ENCODE measurements at regions not wholly inside any gene's neighbourhood (a gene's known extent, or its start where the extent isn't known, plus 50 kb on each side); places are given as distances from the start of the nearest gene placed in this dataset.

- Histone ChIP-seq H3F3A (ENCODE audit: insufficient read depth) (no peaks in the 10 kb centered on the region), H3K4me3 (no peak overlapping the region), H3K27ac (no peak overlapping the region), H3K9me2 (ENCODE audit: insufficient read depth) (no peaks in the 10 kb centered on the region), H3K79me2 (ENCODE audit: insufficient read depth) (no peaks in the 10 kb centered on the region), H2AFZ (no peak overlapping the region), H3K4me2 (ENCODE audit: unreplicated experiment) (no peak overlapping the region), H3K27me3 (replicated peaks; ENCODE audit: insufficient read depth) (peaks cover 23% of the 10 kb centered on the region), H3K9ac (no peak overlapping the region), H3K9me3 (ENCODE audit: low read depth) (no peaks in the 10 kb centered on the region), H3K36me3 (ENCODE audit: low read depth) (no peaks in the 10 kb centered on the region), H4K20me1 (ENCODE audit: insufficient read depth) (no peaks in the 10 kb centered on the region), H3K4me1 (ENCODE audit: insufficient read depth) (no peaks in the 10 kb centered on the region)
- TF ChIP-seq EZH2 (IDR thresholded peaks at IDR 0.05; ENCODE audit: insufficient read depth, poor library complexity, severe bottlenecking) (no peak), EZH2phosphoT487 (IDR thresholded peaks at IDR 0.05; ENCODE audit: insufficient read depth, low read depth) (no peak)
- 2% methylated on average over 2 of the region's 2 CpGs for WGBS, 2 experiments (ENCODE audit: low coverage in 1 of 2, low lambda C conversion rate in 2 of 2, missing lambda C conversion rate in 2 of 2)
- in situ Hi-C loops (cut with MboI), result no loop called here
- DNase-seq, result peak; percentile 24
These were observed 308.5 kb downstream of the KCNS3 start for GRCh38 chr2:18186816-18187613.

- Histone ChIP-seq H3K9me3 (ENCODE audit: low read depth) (no peaks in the 10 kb centered on the region), H3F3A (ENCODE audit: insufficient read depth) (no peaks in the 10 kb centered on the region), H2AFZ (no peak overlapping the region), H3K27me3 (replicated peaks; ENCODE audit: insufficient read depth) (peaks cover 7% of the 10 kb centered on the region; the same call in 1 of the 2 replicates), H3K9me2 (ENCODE audit: insufficient read depth) (no peaks in the 10 kb centered on the region), H3K79me2 (ENCODE audit: insufficient read depth) (no peaks in the 10 kb centered on the region), H4K20me1 (ENCODE audit: insufficient read depth) (no peaks in the 10 kb centered on the region), H3K4me1 (ENCODE audit: insufficient read depth) (no peaks in the 10 kb centered on the region), H3K4me2 (ENCODE audit: unreplicated experiment) (no peak overlapping the region), H3K4me3 (no peak overlapping the region), H3K9ac (no peak overlapping the region), H3K27ac (no peak overlapping the region), H3K36me3 (ENCODE audit: low read depth) (no peaks in the 10 kb centered on the region)
- no peak for DNase-seq
- no peak for TF ChIP-seq EZH2 (IDR thresholded peaks at IDR 0.05; ENCODE audit: insufficient read depth, poor library complexity, severe bottlenecking)
- TF ChIP-seq EZH2phosphoT487 (IDR thresholded peaks at IDR 0.05; ENCODE audit: insufficient read depth, low read depth), result no peak
- in situ Hi-C loops (cut with MboI), result no loop called here
- WGBS, 2 experiments (ENCODE audit: low coverage in 1 of 2, low lambda C conversion rate in 2 of 2, missing lambda C conversion rate in 2 of 2), result 75 to 78% methylated on average over 2 of the region's 2 CpGs
These were observed 304.4 kb downstream of the KCNS3 start for GRCh38 chr2:18182861-18183260.

- no peak overlapping the region for H3K4me3 ChIP-seq
- DNase-seq, result no peak
- H2AFZ ChIP-seq, result no peak overlapping the region
- in situ Hi-C loops (cut with MboI), result no loop called here
- H3F3A ChIP-seq (ENCODE audit: insufficient read depth), result no peaks in the 10 kb centered on the region
- no peaks in the 10 kb centered on the region for H3K9me3 ChIP-seq (ENCODE audit: low read depth)
- H3K9me2 ChIP-seq (ENCODE audit: insufficient read depth), result no peaks in the 10 kb centered on the region
- no peaks in the 10 kb centered on the region for H3K4me1 ChIP-seq (ENCODE audit: insufficient read depth)
- H3K27me3 ChIP-seq (replicated peaks; ENCODE audit: insufficient read depth), result 0 out of 2 replicates have a peak, but pooled peaks cover 5% of the 10 kb centered on the region
- no peaks in the 10 kb centered on the region for H3K79me2 ChIP-seq (ENCODE audit: insufficient read depth)
- TF ChIP-seq EZH2 (IDR thresholded peaks at IDR 0.05; ENCODE audit: insufficient read depth, poor library complexity, severe bottlenecking), result no peak
- H3K27ac ChIP-seq, result no peak overlapping the region
- H3K9ac ChIP-seq, result no peak overlapping the region
- WGBS, 2 experiments (ENCODE audit: low coverage in 1 of 2, low lambda C conversion rate in 2 of 2, missing lambda C conversion rate in 2 of 2), result 67 to 70% methylated on average over 3 of the region's 3 CpGs
- no peaks in the 10 kb centered on the region for H4K20me1 ChIP-seq (ENCODE audit: insufficient read depth)
- no peaks in the 10 kb centered on the region for H3K36me3 ChIP-seq (ENCODE audit: low read depth)
- no peak overlapping the region for H3K4me2 ChIP-seq (ENCODE audit: unreplicated experiment)
These were observed 302.4 kb downstream of the KCNS3 start for GRCh38 chr2:18180912-18181311.

- 83 to 91% methylated on average over 3 of the region's 3 CpGs for WGBS, 2 experiments (ENCODE audit: low coverage in 1 of 2, low lambda C conversion rate in 2 of 2, missing lambda C conversion rate in 2 of 2)
- Histone ChIP-seq H3K27ac (no peak overlapping the region), H3K4me3 (no peak overlapping the region), H2AFZ (no peak overlapping the region), H3K27me3 (replicated peaks; ENCODE audit: insufficient read depth) (0 out of 2 replicates have a peak, but pooled peaks cover 5% of the 10 kb centered on the region), H3F3A (ENCODE audit: insufficient read depth) (no peaks in the 10 kb centered on the region), H3K36me3 (ENCODE audit: low read depth) (no peaks in the 10 kb centered on the region), H4K20me1 (ENCODE audit: insufficient read depth) (no peaks in the 10 kb centered on the region), H3K9me2 (ENCODE audit: insufficient read depth) (no peaks in the 10 kb centered on the region), H3K4me1 (ENCODE audit: insufficient read depth) (no peaks in the 10 kb centered on the region), H3K9ac (no peak overlapping the region), H3K79me2 (ENCODE audit: insufficient read depth) (no peaks in the 10 kb centered on the region), H3K9me3 (ENCODE audit: low read depth) (no peaks in the 10 kb centered on the region), H3K4me2 (ENCODE audit: unreplicated experiment) (no peak overlapping the region)
- no peak for DNase-seq
- no peak for TF ChIP-seq EZH2 (IDR thresholded peaks at IDR 0.05; ENCODE audit: insufficient read depth, poor library complexity, severe bottlenecking)
- TF ChIP-seq EZH2phosphoT487 (IDR thresholded peaks at IDR 0.05; ENCODE audit: insufficient read depth, low read depth), result no peak
- in situ Hi-C loops (cut with MboI), result no loop called here
These were observed 301.7 kb downstream of the KCNS3 start for GRCh38 chr2:18180031-18180610.

All from GM23248 (cell line).